Stimulated activated CD8-positive, alpha-beta memory T cell treated with anti-CD3 and anti-CD28 coated beads, Interleukin-2, amount 100 ng/mL, for 1 hour (primary cell): ENCODE measurements at regions not wholly inside any gene's neighbourhood (a gene's known extent, or its start where the extent isn't known, plus 50 kb on each side); places are given as distances from the start of the nearest gene placed in this dataset.

ENCODE experiments used
- DNase-seq, 2 donors: peaks; one replicate each; pipeline ENCODE4 v3.0.0-alpha.2; 2020; ENCODE audit warnings: low read depth in 2 of 2

- DNase-seq, result no peak
Observed at GRCh38 chr2:125042727-125043126, 1017.6 kb downstream of the CNTNAP5 start.

GRCh38 chr2:125070726-125071505 lies 1045.8 kb downstream of the CNTNAP5 start:
- no peak for DNase-seq

DNA sequence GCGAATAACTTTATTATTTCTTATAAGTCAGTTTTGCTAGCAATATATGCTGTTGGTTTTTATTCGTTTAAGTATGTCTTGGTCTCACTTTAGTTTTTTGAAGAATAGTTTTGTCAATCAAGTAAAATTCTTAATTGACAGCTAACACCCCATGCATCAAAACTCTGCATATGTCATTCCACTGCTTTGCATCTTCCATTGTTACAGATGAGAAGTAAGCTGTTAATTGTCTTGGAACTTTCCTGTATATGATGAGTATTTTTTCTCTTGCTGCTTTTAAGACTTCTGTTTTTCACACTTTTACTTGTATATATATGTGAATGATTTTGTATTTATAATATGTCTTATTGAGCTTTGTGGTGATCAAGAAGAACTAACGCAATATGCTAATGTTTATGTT lies 1048.4 kb downstream of the CNTNAP5 start:
- DNase-seq, result no peak

DNA sequence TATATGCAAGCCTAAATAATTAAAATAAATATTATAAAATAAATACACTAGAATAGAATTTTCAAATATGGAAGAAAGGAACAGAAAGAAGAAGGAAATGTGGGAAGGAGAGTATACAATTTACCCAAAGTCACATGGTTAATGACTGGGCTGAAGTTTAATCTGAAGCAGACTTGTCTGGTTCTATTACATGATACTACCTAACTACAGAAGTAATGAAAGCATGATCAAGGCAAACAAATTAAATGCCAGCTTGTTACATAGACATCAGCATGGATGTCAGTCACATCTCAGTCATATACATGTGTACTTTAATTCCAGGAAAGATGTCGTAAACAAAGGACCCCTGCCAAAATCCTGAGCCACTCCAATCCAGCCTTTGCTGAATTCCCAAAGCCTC lies 1060.8 kb downstream of the CNTNAP5 start:
- no peak for DNase-seq

DNA sequence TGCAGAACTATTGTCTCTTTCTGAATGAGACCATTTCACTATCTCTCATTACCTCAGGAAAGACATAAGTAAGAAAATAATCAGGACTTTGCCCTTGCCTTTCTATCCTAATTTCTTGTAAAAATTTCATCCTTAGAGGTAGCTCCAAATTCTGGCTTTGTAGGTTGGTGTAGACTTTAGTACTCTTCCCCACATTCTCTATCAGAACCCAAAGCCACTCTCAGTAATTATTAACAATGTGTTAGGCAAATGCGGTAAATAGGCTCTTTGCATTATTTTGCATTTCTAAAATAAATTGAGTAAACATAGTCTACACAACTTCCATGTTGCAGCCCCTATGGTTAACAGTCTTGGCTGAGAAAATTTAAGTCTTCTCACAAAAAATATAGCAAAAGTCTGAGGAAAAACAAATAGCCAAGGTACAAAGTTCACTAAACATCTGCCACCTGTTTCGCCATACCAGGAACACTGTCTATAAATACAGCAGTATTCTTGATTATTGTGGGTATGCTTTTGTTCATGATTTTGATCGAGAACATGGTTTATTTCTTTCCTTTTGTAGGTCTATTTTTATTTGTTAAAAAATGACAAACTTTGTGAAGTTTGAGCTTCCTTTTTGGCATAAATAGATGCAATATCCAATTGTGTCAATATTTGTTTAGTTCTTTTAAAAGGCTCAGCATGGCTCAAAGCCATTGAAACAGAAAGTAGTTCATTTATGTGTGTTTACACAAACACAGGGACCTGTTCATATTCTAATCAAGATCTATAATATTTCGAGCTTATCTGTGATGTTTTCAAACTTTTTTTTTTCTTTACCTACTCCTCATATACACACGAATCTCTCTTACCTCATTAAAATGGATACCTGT lies 1061.5 kb downstream of the CNTNAP5 start:
- DNase-seq, result no peak

DNA sequence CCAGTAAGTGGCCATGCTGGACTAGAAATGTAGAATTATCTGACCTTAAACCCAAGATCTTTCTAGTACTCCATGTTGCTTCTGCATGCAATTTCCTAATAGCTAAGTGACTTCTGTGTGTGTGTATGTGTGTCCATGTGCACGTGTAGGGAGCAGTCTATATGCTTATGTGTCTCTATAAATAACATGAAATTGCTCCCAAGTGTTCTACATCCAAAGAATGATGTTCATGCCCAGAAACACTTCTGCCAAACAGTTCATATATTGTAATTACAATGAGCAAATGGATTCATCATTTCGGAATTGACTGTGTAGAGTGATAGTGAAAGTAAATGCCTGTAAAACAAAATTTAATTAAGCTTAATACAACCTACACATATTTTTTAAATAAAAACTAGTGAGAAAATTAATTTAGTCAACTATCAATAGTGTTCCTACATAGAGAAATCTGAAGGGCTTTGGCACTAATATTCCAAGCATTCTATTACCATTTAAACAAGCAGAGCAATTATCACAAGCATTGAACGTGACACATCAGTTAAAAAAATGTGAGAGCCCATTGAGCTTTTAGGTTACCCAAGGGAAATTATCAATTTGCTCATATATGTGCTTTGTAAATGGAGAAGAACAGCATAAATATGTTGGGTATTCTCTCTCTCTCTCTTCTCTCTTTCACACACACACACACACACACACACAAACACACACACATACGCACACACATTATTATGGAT lies 1067.4 kb downstream of the CNTNAP5 start:
- no peak for DNase-seq

DNA sequence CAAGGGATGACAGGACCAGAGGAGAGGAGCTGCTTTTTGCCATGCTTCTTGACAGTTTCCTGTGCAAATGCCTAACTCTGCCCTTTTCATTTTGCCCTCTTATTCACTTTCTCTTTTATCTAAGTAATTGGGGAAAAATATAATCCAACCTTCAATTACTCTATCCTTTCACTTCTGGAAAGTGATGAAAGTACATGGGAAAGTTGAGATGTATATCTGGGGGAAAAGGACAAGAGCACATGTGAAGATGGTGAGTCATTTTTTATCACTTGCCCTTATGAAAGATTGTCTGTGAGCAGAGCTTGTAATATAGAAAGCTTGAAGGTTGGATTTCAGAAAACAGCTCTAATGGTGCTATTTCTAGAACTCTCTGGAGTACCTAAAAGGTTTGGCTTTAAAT lies 1070.7 kb downstream of the CNTNAP5 start:
- DNase-seq, result no peak

GRCh38 chr2:125106710-125107109 lies 1081.6 kb downstream of the CNTNAP5 start:
- DNase-seq, result no peak

DNA sequence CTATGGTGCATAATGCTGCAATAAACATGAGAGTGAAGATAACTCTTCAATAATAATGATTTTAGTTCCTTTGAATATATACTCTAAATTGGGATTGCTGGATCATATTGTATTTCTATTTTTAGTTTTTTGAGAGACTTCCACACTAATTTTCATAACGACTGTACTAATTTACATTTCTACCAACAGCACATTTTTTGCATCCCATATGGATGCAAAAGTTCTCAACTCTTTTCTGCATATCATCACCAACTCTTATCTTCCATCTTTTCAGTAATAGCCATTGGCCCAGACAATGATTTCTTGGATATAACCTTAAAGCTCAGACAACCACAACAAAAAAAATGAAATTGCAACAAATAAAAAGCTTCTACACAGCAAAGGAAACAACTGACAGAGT lies 1082.4 kb downstream of the CNTNAP5 start:
- no peak for DNase-seq

DNA sequence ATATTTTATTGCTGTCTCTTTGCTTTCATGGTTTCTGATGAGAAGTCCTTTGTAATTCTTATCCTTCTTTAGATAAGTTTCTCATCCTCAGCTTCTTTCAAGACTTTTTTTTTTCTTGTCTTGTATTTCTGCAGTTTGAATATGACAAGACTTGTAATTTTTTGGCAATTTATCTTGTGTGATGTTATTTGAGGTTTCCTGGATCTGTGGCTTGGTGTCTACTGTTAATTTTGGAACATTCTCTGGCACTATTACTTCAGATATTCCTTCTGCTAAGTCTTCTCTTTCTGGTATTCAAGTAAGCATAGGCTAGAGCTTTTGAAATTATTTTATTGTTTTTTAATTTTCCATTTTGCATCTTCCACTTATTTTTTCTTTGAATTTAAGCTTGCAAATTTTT lies 1083.2 kb downstream of the CNTNAP5 start:
- DNase-seq, result no peak

DNA sequence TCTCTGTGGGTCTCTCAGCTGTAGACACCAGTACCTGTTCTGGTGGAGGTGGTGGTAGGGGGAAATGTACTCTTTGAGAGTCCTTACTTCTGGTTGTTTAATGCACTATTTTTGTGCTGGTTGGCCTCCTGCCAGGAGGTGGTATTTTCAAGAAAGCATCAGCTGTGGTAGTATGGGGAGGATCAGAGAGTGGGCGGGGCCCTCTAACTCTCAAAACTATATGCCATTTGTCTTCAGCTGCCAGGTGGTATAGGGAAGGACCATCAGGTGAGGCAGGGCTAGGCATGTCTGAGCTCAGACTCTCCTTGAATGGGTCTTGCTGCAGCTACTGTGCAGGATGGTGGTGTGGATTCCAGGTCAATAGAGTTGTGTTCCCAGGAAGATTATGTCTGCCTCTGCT lies 1100.8 kb downstream of the CNTNAP5 start:
- no peak for DNase-seq

GRCh38 chr2:125160947-125161346 lies 1135.9 kb downstream of the CNTNAP5 start:
- no peak for DNase-seq

DNA sequence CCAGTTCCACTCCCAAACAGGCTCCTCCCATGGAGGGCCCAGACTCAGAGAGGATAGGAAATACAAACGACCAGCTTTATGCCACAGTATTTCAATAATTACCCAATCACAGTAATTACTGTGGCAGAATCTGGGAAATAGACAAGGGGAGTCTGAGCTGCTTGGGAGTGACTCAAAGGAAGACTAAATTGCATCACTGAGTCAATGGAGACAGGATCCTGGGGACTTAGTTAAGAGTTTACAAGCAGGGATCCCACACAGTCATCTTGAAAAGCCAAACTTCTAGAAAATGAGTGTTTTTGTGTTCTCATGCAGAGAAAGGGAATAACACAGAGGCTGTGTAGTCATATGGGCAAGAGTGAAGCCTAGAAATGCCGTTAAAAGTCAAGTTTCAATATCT lies 1142.1 kb downstream of the CNTNAP5 start:
- no peak for DNase-seq

DNA sequence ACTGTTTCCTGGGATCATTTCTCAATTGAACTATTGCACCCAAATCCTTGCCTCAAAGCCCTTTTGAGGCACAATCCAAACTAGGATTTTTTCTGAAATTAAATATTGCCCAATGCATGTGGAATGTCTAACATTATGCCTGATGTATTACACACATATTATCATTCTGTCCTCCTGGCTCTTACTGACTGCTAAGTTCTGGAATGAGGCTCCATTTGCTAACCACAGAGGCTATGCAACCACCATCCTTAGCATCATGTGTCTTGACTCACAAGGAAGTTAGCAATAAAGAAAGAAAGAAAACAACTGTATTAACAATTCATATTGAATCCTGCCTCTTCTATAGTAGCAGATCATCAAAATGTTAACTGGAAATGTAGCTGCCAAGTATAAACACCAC lies 1142.7 kb downstream of the CNTNAP5 start:
- DNase-seq, result no peak

DNA sequence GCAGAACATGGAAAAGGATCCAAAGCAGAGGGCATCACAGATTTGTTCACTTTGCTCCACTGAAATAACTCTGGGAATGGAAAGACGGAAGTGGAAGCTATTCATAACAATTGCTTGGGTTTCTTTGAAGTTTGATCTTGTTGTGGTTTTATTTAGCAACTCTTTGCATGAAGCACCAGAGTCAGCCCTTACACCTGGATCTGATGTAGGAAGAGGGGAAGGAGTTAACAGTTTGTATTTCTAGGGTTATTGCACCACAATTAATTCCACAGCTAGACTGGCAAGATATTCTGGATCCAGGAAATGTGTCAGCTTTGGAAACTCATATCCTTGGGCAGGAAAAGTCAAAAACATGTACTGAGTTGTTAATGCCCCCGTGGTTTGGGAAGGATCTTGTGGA lies 1143.4 kb downstream of the CNTNAP5 start:
- no peak for DNase-seq

GRCh38 chr2:125169022-125169763 lies 1144.1 kb downstream of the CNTNAP5 start:
- DNase-seq, result no peak

DNA sequence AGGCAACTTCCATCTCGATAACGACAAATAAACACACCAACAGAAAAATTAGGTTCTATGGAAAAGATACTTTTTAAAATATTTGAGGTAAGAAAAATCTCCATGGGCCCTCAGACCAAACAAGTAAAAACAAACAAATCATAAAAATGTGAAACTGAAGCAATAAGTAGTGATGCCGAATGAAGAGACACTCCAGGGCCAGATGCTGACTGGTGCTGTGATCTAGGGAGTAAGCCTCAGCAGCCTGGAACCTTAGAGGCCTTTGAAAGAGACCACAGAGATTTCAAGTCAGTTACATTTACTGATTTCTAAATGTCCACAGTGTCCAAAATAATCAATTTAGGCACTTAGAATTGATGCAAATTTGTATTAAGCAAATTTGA lies 1144.7 kb downstream of the CNTNAP5 start:
- DNase-seq, result no peak

DNA sequence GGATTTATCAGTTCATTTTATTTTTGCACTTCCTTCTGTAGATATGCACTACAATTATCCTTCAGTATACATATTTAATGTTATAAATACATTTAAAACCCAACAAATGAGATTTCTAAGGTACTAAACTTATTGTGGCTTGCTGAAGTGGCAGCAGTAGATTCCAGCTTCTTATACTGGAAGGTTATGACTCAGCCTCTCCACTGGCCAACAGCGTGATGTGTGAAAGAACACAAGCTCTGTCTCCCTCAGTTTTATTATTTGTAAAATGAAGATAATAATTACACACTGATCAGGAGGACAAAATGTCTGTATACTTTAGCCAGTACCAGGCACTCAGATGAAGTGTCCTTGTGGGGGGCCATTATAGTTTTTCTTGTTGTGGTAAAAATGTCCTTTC lies 1147.1 kb downstream of the CNTNAP5 start:
- no peak for DNase-seq

DNA sequence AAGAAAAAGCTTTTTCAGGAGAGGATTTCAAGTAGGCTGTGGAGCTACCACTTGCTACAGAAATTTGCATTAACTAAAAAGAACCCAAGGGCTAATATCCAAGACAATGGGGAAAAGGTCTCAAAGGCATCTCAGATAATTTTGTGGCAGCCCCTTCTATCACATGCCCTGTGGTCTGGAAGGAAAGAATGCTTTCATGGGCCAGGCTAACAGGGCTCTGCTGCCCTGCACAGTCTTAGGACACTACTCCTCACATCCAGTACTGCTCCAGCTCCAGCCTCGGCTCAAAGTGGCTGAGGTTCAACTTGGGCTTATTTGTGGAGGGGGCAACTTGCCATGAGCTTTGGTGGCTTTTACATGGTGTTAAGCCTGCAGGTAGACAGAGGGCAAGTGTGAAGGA lies 1150.3 kb downstream of the CNTNAP5 start:
- DNase-seq, result no peak

DNA sequence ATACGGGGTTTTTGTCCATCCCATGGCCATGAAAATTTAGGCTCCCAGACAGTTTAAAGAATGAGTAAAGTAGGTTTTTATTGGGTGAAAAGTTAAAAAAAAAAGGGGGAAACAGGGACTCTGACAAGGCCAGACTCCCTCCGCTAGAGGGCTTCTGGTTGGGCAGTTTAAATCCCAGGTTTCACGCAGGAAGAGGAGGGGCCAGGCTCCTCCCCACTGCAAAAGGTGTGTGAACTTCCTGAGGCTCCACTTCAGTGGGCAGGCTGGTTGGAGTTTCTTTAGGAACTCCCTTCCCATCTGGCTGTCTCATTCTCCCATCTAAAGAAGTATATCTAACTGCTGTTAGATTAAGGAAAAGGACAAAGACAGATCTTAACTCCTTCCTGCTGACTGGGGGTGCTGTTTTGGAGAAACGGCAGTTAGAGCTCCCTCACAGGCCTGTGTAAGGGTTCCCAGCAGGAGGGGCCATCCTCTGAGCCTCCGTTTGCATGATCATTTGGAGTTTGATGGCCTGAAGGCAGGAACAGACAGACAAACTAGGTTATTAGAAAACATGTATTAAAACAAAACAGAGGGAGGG lies 1160.7 kb downstream of the CNTNAP5 start:
- DNase-seq, result no peak

DNA sequence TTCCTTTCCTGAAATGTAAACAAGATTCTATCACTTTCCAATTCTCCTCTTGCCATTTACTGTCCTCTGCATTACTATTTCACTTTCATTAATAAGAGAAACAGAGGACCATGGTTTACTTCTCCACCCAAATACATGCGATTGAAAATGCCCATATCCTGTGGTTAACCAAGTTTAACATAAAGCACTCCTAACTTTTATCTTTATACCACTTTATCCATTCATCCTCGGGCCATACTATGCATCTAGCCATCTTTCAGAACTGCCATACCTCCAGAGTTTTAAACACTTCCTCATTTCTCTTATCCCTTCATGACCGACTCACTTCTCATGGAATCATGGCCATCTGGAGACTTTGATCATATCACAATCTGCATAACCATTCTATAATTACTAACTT lies 1182.3 kb downstream of the CNTNAP5 start:
- DNase-seq, result no peak
